Transverse colon (tissue), 4 donors: ENCODE measurements at regions not wholly inside any gene's neighbourhood (a gene's known extent, or its start where the extent isn't known, plus 50 kb on each side); places are given as distances from the start of the nearest gene placed in this dataset.

Experiments used
- CTCF ChIP-seq, 5 experiments: fragments of 200-600 bp in 3 of 5; fragments of 450-650 bp in 2 of 5; sonication (generic) in 3 of 5; IDR thresholded peaks; 1 replicate in 2 of 5; 2 replicates in 3 of 5; pipeline ENCODE4 v1.5.1; 2016 to 2017; ENCODE audit warnings: antibody characterized with exemption in 5 of 5, inconsistent platforms in 3 of 5, mild to moderate bottlenecking in 2 of 5, moderate library complexity in 1 of 5
- POLR2A ChIP-seq: fragments of 450-650 bp; IDR thresholded peaks from one replicate; pipeline ENCODE4 v1.6.1; 2016; ENCODE audit warnings: antibody characterized with exemption, mild to moderate bottlenecking, moderate library complexity
- POLR2AphosphoS5 ChIP-seq, 3 donors: sonication (generic); formaldehyde crosslinking; IDR thresholded peaks; one replicate each; pipeline ENCODE4 v1.6.1; 2016; ENCODE audit warnings: antibody characterized with exemption in 3 of 3

- TF ChIP-seq CTCF (IDR thresholded peaks at IDR 0.05) (no peak), POLR2AphosphoS5 (IDR thresholded peaks at IDR 0.05) (no peak), POLR2A (no peak)
Measured at GRCh38 chr15:96181217-96181616, 149.3 kb upstream of the NR2F2 start.
